IMR-90 (cell line): ENCODE measurements at regions not wholly inside any gene's neighbourhood (a gene's known extent, or its start where the extent isn't known, plus 50 kb on each side); places are given as distances from the start of the nearest gene placed in this dataset.

ENCODE experiments used
- ATAC-seq: fragments of 200-7000 bp; cut with Tn5 transposase; 2 replicates; pipeline ENCODE4 v1.9.1; 2020; ENCODE audit warnings: low read depth, mild to moderate bottlenecking, moderate library complexity
- BruUV-seq: library from RNA; stranded (reverse); fragments of 400-500 nt; replicated peaks from 2 replicates; lab custom pipeline; 2021; lab: Mats Ljungman, UMichigan
- CTCF ChIA-PET: fragments of 300-600 bp; formaldehyde crosslinking; extraction: SDS; loops from one replicate; lab custom pipeline; 2021; ENCODE audit warnings: antibody characterized with exemption; lab: Yijun Ruan, JAX
- POLR2A ChIA-PET: fragments of 300-600 bp; sonication (Branson Sonifier 250); formaldehyde crosslinking; loops from one replicate; lab custom pipeline; 2022; ENCODE audit warnings: antibody characterized with exemption; ENCODE audit not compliant: unreplicated experiment; lab: Charles Lee
- DNase-seq: peaks from one replicate; pipeline ENCODE4 v3.0.0; 2013
- H2AFZ ChIP-seq: replicated peaks from 2 replicates; pipeline ENCODE3; 2013; ENCODE audit warnings: low read length, mild to moderate bottlenecking; ENCODE audit not compliant: poor library complexity
- H2AK5ac ChIP-seq: 2 replicates; pipeline ENCODE4 v1.6.1; 2013; ENCODE audit warnings: low read depth, low read length, inconsistent platforms
- H2AK9ac ChIP-seq: replicated peaks from 2 replicates; pipeline ENCODE3; 2013; ENCODE audit warnings: mild to moderate bottlenecking, low read depth, low read length, moderate library complexity; ENCODE audit not compliant: poor library complexity
- H2BK120ac ChIP-seq: 2 replicates; pipeline ENCODE4 v1.6.1; 2013; ENCODE audit warnings: low read depth, low read length, inconsistent platforms
- H2BK15ac ChIP-seq: 3 replicates; pipeline ENCODE4 v1.6.1; 2013; ENCODE audit warnings: low read depth, low read length, inconsistent platforms
- H2BK20ac ChIP-seq: 2 replicates; pipeline ENCODE4 v1.6.1; 2013; ENCODE audit warnings: low read depth, mild to moderate bottlenecking, inconsistent platforms, low read length, moderate library complexity
- H2BK5ac ChIP-seq: 2 replicates; pipeline ENCODE4 v1.6.1; 2013; ENCODE audit warnings: mild to moderate bottlenecking, low read depth, low read length, inconsistent platforms; ENCODE audit not compliant: poor library complexity, severe bottlenecking
- H3K14ac ChIP-seq: replicated peaks from 2 replicates; pipeline ENCODE4 v1.6.1; 2013; ENCODE audit warnings: low read depth, low read length, inconsistent platforms
- H3K18ac ChIP-seq: 2 replicates; pipeline ENCODE4 v1.6.1; 2013; ENCODE audit warnings: low read depth, low read length, control low read depth
- H3K23ac ChIP-seq: 2 replicates; pipeline ENCODE4 v1.6.1; 2013; ENCODE audit warnings: low read depth, low read length, inconsistent platforms
- H3K27ac ChIP-seq: 2 replicates; pipeline ENCODE4 v1.5.1; 2013; ENCODE audit warnings: mild to moderate bottlenecking, control low read depth, low read length; ENCODE audit not compliant: insufficient read depth
- H3K27me3 ChIP-seq: 2 replicates; pipeline ENCODE4 v1.6.1; 2013; ENCODE audit warnings: low read length; ENCODE audit not compliant: control insufficient read depth, insufficient read depth
- H3K36me3 ChIP-seq: 2 replicates; pipeline ENCODE4 v1.6.1; 2013; ENCODE audit warnings: low read length, mixed read lengths; ENCODE audit not compliant: control insufficient read depth, insufficient read depth
- H3K4ac ChIP-seq: 2 replicates; pipeline ENCODE4 v1.6.1; 2013; ENCODE audit warnings: low read depth, low read length, inconsistent platforms
- H3K4me1 ChIP-seq: 2 replicates; pipeline ENCODE4 v1.6.1; 2013; ENCODE audit warnings: low read length, mixed read lengths; ENCODE audit not compliant: control insufficient read depth, insufficient read depth
- H3K4me2 ChIP-seq: 2 replicates; pipeline ENCODE4 v1.6.1; 2013; ENCODE audit warnings: low read depth, mild to moderate bottlenecking, control low read depth, low read length, moderate library complexity
- H3K4me3 ChIP-seq: 2 replicates; pipeline ENCODE4 v1.5.1; 2013; ENCODE audit warnings: low read depth, mild to moderate bottlenecking, control low read depth, low read length, moderate library complexity; ENCODE audit not compliant: insufficient read depth
- H3K56ac ChIP-seq: 2 replicates; pipeline ENCODE4 v1.6.1; 2013; ENCODE audit warnings: low read length, inconsistent platforms; ENCODE audit not compliant: insufficient read depth; ENCODE audit errors: extremely low read depth
- H3K79me1 ChIP-seq, 2 experiments: 2 replicates each; pipeline ENCODE4 v1.6.1; 2013; ENCODE audit warnings: low read length in 2 of 2, inconsistent platforms in 1 of 2, low read depth in 1 of 2
- H3K9ac ChIP-seq: 2 replicates; pipeline ENCODE4 v1.6.1; 2013; ENCODE audit warnings: low read depth, low read length, control low read depth
- H3K9me1 ChIP-seq: 2 replicates; pipeline ENCODE4 v1.6.1; 2013; ENCODE audit warnings: low read length, inconsistent platforms; ENCODE audit not compliant: insufficient read depth
- H3K9me3 ChIP-seq: 2 replicates; pipeline ENCODE4 v1.6.1; 2013; ENCODE audit warnings: low read length; ENCODE audit not compliant: control insufficient read depth, insufficient read depth
- H4K20me1 ChIP-seq: 2 replicates; pipeline ENCODE4 v1.6.1; 2013; ENCODE audit warnings: low read length, inconsistent platforms; ENCODE audit not compliant: insufficient read depth
- H4K5ac ChIP-seq: 2 replicates; pipeline ENCODE4 v1.6.1; 2013; ENCODE audit warnings: mild to moderate bottlenecking, low read depth, low read length, control low read depth
- H4K8ac ChIP-seq, 2 experiments: 2 replicates each; pipeline ENCODE4 v1.6.1; 2013; ENCODE audit warnings: low read depth in 2 of 2, low read length in 2 of 2, control low read depth in 1 of 2, inconsistent platforms in 1 of 2
- H4K91ac ChIP-seq: 2 replicates; pipeline ENCODE4 v1.6.1; 2013; ENCODE audit warnings: low read depth, low read length, inconsistent platforms; ENCODE audit not compliant: insufficient read depth
- BHLHE40 ChIP-seq: fragments of 150-350 bp; IDR thresholded peaks from 2 replicates; pipeline ENCODE4 v1.6.1; 2016; ENCODE audit warnings: mild to moderate bottlenecking, low read depth, low read length
- CEBPB ChIP-seq: IDR thresholded peaks from 2 replicates; pipeline ENCODE4 v1.6.1; 2012; ENCODE audit warnings: low read depth, low read length, improper control_type of control experiment
- CHD1 ChIP-seq: IDR thresholded peaks from 2 replicates; pipeline ENCODE4 v1.6.1; 2012; ENCODE audit warnings: low read depth, low read length, improper control_type of control experiment
- CTCF ChIP-seq: conservative IDR thresholded peaks from 2 replicates; pipeline ENCODE4 v1.5.1; 2012; ENCODE audit warnings: mild to moderate bottlenecking, low read depth, low read length, improper control_type of control experiment
- FOS ChIP-seq: fragments of 150-350 bp; IDR thresholded peaks from 2 replicates; pipeline ENCODE4 v1.6.1; 2016; ENCODE audit warnings: low read depth, low read length
- MAFK ChIP-seq: IDR thresholded peaks from 2 replicates; pipeline ENCODE4 v1.6.1; 2012; ENCODE audit warnings: low read depth, low read length, improper control_type of control experiment
- MXI1 ChIP-seq: IDR thresholded peaks from 2 replicates; pipeline ENCODE4 v1.6.1; 2012; ENCODE audit warnings: low read depth, mild to moderate bottlenecking, low read length, moderate library complexity, borderline replicate concordance
- POLR2A ChIP-seq: IDR thresholded peaks from 2 replicates; pipeline ENCODE4 v1.6.1; 2012; ENCODE audit warnings: mild to moderate bottlenecking, low read depth, low read length
- RAD21 ChIP-seq: IDR thresholded peaks from 2 replicates; pipeline ENCODE4 v1.6.1; 2012; ENCODE audit warnings: low read length, improper control_type of control experiment
- RCOR1 ChIP-seq: IDR thresholded peaks from 2 replicates; pipeline ENCODE4 v1.6.1; 2012; ENCODE audit warnings: mild to moderate bottlenecking, low read length, improper control_type of control experiment; ENCODE audit not compliant: insufficient replicate concordance
- RFX5 ChIP-seq: IDR thresholded peaks from 2 replicates; pipeline ENCODE4 v1.8.0; 2012; ENCODE audit warnings: low read depth, mild to moderate bottlenecking, low read length, moderate library complexity
- WGBS, 2 experiments: methylation state at CpG; one replicate each; pipeline versions ENCODE4 v1.1.5 to v1.1.7; 2013; ENCODE audit warnings: missing lambda C conversion rate in 2 of 2; ENCODE audit not compliant: insufficient read length in 1 of 2; ENCODE audit errors: extremely low coverage in 2 of 2; 5-methylcytosine and 5-hydroxymethylcytosine counted together
- dilution Hi-C: fragments of 300-500 bp; cut with HindIII; formaldehyde crosslinking; loops from one replicate; pipeline ENCODE4 v1.14.3; 2018; ENCODE audit warnings: low sequenced_read_pairs; ENCODE audit not compliant: unreplicated experiment
- in situ Hi-C: fragments of 300-500 bp; cut with MboI; formaldehyde crosslinking; loops from 3 replicates; pipeline ENCODE4 v1.14.3; 2019; ENCODE audit warnings: low sequenced_read_pairs, inconsistent platforms, mixed read lengths
- intact Hi-C: fragments of 100-400 bp; cut with micrococcal nuclease; formaldehyde crosslinking; loops from 2 replicates; pipeline ENCODE4 v1.10.0; 2022
- TF ChIP-seq, protein P1 (sequence below): fragments of 150-350 bp; IDR thresholded peaks from 2 replicates; pipeline ENCODE4 v1.6.1; 2017; ENCODE audit warnings: mild to moderate bottlenecking, antibody characterized with exemption, low read length, low read depth

DNA sequence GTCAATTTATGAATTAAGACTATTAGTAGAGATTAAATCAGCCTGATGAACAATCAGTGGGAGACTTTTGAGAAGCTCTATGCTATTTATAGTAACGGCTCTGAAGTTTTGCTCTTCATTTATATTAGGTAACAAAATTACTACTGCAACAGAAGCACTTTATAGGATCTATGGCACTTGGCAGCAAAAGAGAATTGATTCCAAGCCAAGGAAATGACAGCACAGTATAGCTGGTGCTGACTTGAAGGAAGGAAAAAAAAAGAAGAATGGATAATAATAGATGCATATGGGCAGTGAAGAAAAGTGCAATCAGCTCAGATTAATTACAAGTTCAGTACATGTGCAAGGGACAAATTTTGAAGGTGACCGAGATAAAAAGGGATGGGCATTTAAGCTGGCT is 228.2 kb upstream of the PPFIA2 start:
- no peaks in the 10 kb centered on the region for H3K9me1 ChIP-seq
- ATAC-seq (no peak), DNase-seq (no peak)
- no peak overlapping the region for H3K9ac ChIP-seq
- no peak overlapping the region for H3K14ac ChIP-seq
- no peak overlapping the region for H2AFZ ChIP-seq
- H2BK5ac ChIP-seq = no peak overlapping the region
- no TSS peak for BruUV-seq
- no peak overlapping the region for H3K4me2 ChIP-seq
- no peaks in the 10 kb centered on the region for H4K20me1 ChIP-seq
- H3K36me3 ChIP-seq = no peaks in the 10 kb centered on the region
- no peak overlapping the region for H2BK15ac ChIP-seq
- H3K27ac ChIP-seq = no peak overlapping the region
- no peak overlapping the region for H3K23ac ChIP-seq
- no peak overlapping the region for H4K91ac ChIP-seq
- H4K8ac ChIP-seq = no peak overlapping the region
- TF ChIP-seq CEBPB = no peak
- no peak for TF ChIP-seq BHLHE40
- TF ChIP-seq FOS = no peak
- TF ChIP-seq MAFK = no peak
- TF ChIP-seq CHD1 = no peak
- TF ChIP-seq RCOR1 = no peak
- no peak for TF ChIP-seq MXI1
- TF ChIP-seq RFX5 = no peak
- no peak for TF ChIP-seq CTCF
- TF ChIP-seq POLR2A = no peak
- no peak for TF ChIP-seq RAD21
- TF ChIP-seq, protein P1, sequence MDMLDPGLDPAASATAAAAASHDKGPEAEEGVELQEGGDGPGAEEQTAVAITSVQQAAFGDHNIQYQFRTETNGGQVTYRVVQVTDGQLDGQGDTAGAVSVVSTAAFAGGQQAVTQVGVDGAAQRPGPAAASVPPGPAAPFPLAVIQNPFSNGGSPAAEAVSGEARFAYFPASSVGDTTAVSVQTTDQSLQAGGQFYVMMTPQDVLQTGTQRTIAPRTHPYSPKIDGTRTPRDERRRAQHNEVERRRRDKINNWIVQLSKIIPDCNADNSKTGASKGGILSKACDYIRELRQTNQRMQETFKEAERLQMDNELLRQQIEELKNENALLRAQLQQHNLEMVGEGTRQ = no peak
- no peaks in the 10 kb centered on the region for H3K27me3 ChIP-seq
- dilution Hi-C loops = no loop called here
- no peak overlapping the region for H3K18ac ChIP-seq
- H3K4me3 ChIP-seq = no peak overlapping the region
- H4K5ac ChIP-seq = no peak overlapping the region
- ChIA-PET CTCF (no interaction called here), POLR2A (no interaction called here)
- no CpG with 5 or more reads among the region's 2 CpGs for WGBS, 2 experiments
- peaks cover under 1% of the 10 kb centered on the region; the same call in 1 of the 2 replicates for H3K9me3 ChIP-seq
- H3K4ac ChIP-seq = no peak overlapping the region
- no peaks in the 10 kb centered on the region for H3K79me1 ChIP-seq
- no peak overlapping the region for H2AK5ac ChIP-seq
- H2BK120ac ChIP-seq = no peak overlapping the region
- intact Hi-C loops = no loop called here
- in situ Hi-C loops = no loop called here
- no peak overlapping the region for H2AK9ac ChIP-seq
- no peaks in the 10 kb centered on the region for H3K4me1 ChIP-seq
- H2BK20ac ChIP-seq = no peak overlapping the region
- H3K56ac ChIP-seq = no peak overlapping the region
